ENCODE measurements at regions not wholly inside any gene's neighbourhood (a gene's known extent, or its start where the extent isn't known, plus 50 kb on each side); places are given as distances from the start of the nearest gene placed in this dataset.
A peak's percentile ranks its signal among the peaks of the same experiment; 100 is the strongest.

DNA sequence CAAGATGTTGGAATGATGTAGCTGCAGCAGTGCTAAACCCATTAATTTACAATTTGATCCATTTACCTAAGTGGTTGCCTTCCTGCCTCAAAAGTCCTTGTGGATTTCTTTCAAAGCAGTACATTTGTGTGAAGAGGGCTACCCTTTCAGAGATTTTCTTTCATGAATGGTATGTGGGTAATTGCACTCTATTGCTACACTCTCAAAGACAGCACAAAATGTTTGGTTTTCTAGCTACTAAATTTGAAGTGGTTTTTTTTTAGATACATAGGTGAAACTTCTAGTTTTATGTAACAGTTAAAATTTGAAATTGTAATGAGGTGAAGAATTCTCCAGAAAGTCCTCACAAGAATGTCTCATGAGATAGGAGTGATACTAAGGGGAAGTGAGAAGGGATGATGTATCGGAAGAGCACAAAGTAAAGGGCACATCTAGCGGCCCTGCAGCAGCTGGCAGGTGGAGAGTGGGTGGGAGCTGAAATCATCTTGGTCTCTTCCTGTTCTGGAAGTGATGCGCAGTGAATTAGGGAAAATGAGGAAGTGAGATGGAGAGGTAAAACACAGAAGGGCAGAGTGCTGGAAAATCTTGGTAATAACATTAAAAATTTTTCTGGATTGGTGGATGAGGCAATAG is 236.8 kb upstream of the MAN1A1 start:
- TF ChIP-seq CTCF (IDR thresholded peaks at IDR 0.05; ENCODE audit: insufficient read depth, low read depth, low read length, missing control alignments), result no peak
- DNase-seq (ENCODE audit: low read depth), result peak; percentile 45
- H3K4me3 ChIP-seq (ENCODE audit: low read depth, low read length), result no peak overlapping the region

DNA sequence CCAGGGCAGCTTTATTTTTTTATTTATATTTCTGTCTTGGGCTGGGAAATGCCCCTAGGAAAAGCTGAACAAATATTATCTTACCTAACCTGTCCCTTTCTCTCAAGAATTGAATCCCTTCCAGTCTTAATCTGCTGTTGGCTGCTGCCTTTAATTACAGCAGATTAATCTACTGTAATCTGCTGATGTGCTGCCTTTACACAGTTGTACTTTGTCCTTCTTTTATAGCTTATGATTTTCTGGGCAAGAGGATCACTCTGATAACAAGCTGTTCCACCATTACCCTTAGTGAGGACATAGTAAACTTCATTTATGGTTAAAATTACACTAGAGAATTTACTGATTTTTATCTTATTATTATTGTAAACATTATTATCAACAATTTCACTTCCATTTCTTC is 234.5 kb upstream of the MAN1A1 start:
- no peak overlapping the region for H3K4me3 ChIP-seq (ENCODE audit: low read depth, low read length)
- TF ChIP-seq CTCF (IDR thresholded peaks at IDR 0.05; ENCODE audit: insufficient read depth, low read depth, low read length, missing control alignments), result no peak
- no peak for DNase-seq (ENCODE audit: low read depth)

GRCh38 chr6:119581220-119581619 is 231.7 kb upstream of the MAN1A1 start:
- no peak for DNase-seq (ENCODE audit: low read depth)
- no peak for TF ChIP-seq CTCF (IDR thresholded peaks at IDR 0.05; ENCODE audit: insufficient read depth, low read depth, low read length, missing control alignments)

DNA sequence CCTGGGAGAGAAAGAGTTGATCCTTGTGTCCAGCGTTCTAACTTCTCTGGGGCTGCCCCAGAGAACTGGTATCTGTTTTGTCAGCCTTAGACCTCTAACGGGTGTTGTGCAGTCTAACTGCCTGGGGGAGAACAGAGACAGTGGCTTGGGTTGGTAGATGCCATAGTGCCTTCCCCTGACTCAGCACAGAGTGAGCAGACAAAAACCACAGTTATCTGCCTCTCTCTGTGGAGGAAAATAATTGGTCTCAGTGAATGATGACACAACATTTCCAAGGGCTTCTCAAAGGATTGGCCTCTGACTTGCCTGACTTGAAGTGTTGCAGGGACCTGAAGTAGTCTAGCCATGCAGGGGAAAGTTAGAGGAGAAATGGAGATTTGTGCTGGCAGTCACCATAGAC is 226.2 kb upstream of the MAN1A1 start:
- no peak overlapping the region for H3K4me3 ChIP-seq (ENCODE audit: low read depth, low read length)
- no peak for TF ChIP-seq CTCF (IDR thresholded peaks at IDR 0.05; ENCODE audit: insufficient read depth, low read depth, low read length, missing control alignments)
- DNase-seq (ENCODE audit: low read depth), result no peak

More at GRCh38 chr6:119581220-119581619, 231.7 kb upstream of the MAN1A1 start:
- no peak overlapping the region for H3K4me3 ChIP-seq (ENCODE audit: low read depth, low read length)

DNA sequence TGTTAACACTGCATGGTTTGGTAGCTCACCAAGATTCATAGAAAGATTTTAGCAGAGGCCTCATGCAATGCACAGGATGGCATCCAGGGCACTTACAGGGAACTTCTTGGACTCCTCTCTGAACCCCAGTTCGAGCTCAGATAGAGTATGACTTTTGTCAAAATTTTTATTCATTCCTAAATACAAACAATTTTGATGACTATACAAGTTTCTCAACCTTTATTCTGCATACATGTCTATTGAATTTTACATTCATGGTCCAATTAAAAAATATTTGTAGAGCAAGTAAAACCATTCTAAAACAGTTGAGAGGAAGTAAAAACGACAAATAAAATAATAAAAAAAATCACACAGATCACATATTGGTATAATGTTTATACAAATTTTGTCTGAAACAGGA is 219.0 kb upstream of the MAN1A1 start:
- DNase-seq (ENCODE audit: low read depth), result no peak
- TF ChIP-seq CTCF (IDR thresholded peaks at IDR 0.05; ENCODE audit: insufficient read depth, low read depth, low read length, missing control alignments), result no peak
- H3K4me3 ChIP-seq (ENCODE audit: low read depth, low read length), result no peak overlapping the region

GRCh38 chr6:119566546-119567260 is 217.1 kb upstream of the MAN1A1 start:
- DNase-seq (ENCODE audit: low read depth), result no peak
- H3K4me3 ChIP-seq (ENCODE audit: low read depth, low read length), result no peak overlapping the region
- TF ChIP-seq CTCF (IDR thresholded peaks at IDR 0.05; ENCODE audit: insufficient read depth, low read depth, low read length, missing control alignments), result no peak

Data from GM12865 (cell line).